Fibroblast of skin of back (primary cell): ENCODE measurements at regions not wholly inside any gene's neighbourhood (a gene's known extent, or its start where the extent isn't known, plus 50 kb on each side); places are given as distances from the start of the nearest gene placed in this dataset.
"Not testable (repeated sequence)": the region's sequence is repeated elsewhere in the genome, so short reads cannot be mapped to it uniquely, and the experiment has no call there.

ENCODE experiments used
- DNase-seq: peaks from one replicate; pipeline ENCODE4 v3.0.0-alpha.2; 2013

- not testable (repeated sequence) for DNase-seq
Observed at GRCh38 chr10:29363930-29364329, 75.1 kb downstream of the LYZL1 start.

DNA sequence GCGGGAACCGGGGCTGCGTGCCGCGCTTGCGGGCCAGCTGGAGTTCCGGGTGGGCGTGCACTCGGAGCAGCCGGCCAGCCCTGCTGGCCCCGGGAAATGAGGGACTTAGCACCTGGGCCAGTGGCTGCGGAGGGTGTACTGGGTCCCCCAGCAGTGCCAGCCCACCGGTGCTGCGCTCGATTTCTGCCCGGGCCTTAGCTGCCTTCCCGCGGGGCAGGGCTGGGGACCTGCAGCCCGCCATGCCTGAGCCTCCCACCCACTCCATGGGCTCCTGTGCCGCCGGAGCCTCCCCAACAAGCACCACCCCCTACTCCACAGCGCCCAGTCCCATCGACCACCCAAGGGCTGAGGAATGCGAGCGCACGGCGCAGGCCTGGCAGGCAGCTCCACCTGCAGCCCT is 77.3 kb downstream of the LYZL1 start:
- DNase-seq, result not testable (repeated sequence)

GRCh38 chr10:29369419-29369818 is 80.5 kb downstream of the LYZL1 start:
- no peak for DNase-seq

DNA sequence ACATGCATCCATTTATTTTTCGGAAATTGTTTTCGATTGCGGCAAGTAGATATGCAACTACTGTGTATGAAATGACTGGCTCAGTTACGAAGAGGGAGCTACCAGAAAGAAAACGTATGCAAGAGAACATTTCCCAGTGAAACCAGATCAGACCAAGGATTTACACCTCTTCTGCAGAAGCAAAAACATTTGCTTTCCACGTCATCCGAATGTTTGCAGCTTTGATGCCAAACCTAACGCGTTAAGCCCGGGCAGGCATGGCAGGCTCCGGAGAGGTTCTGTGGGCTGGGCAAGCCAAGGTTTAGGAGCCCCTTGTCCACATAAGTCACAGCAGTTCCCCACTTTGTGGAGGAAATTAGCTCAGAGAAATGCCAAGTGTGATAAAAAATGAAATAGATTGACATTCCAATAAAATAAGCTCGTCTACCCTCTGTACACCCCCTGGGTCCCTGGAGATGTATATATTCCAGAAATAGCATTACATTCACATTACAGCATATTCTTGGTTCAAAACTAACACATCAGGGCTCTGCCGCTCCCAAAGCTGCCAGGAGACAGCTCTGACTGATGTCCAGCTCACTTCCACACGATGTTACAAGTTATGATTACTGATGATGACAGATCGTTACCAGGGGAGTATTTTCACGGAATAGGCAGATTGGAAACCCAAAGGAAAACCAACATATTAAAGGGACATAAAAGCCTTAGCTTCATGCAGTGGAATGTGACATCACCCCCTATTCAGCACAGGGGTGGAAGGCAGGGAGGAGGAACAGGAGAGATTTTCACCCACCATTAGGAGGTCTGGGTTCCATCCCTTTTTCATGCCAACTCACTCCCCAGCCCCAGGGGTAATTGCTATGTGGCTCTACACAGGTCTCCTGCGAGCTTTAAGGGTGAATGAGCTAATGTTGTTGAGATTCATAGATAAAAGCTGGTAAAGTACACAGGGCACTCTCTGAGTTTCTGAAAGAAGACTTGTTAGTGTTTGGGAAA is 81.5 kb downstream of the LYZL1 start:
- peak; percentile 72 for DNase-seq

DNA sequence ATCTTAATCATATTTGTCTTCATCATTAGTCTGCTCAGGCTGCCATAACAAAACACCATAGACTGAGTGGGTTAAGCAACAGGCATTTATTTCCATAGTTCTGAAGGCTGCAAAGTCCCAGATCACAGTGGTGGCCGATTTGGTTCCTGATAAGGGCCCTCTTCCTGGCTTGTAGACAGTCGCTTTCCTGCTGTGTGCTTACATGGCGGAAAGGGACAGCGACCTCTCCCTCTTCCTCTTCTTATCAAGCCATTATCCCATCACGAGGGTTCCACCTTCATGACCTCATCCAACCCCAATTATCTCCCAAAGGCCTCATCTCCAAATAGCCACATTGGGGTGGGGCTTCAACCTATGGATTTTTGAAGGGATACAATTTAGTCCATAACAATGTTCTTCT is 84.0 kb downstream of the LYZL1 start:
- no peak for DNase-seq

- DNase-seq, result no peak
Observed at GRCh38 chr10:29374162-29374561, 85.3 kb downstream of the LYZL1 start.

DNA sequence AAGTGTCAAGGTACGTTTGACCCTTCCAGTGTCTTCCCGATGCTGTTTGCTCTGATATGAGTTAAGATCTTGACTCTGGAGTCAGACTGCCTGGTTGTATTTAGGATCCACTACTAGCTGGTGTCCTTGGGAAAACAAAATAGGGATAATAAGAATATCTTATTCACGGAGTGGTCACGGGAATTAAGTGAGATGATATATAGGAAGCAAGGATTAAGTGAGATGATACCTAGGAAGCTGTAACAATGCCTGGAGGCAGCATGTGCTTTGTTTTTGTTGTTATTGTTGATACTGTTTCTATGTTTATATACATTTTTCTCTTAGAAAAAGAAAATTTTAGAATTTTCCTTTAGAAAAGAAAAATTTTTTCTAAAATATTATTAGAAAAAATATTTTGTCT is 87.0 kb downstream of the LYZL1 start:
- DNase-seq, result no peak

DNA sequence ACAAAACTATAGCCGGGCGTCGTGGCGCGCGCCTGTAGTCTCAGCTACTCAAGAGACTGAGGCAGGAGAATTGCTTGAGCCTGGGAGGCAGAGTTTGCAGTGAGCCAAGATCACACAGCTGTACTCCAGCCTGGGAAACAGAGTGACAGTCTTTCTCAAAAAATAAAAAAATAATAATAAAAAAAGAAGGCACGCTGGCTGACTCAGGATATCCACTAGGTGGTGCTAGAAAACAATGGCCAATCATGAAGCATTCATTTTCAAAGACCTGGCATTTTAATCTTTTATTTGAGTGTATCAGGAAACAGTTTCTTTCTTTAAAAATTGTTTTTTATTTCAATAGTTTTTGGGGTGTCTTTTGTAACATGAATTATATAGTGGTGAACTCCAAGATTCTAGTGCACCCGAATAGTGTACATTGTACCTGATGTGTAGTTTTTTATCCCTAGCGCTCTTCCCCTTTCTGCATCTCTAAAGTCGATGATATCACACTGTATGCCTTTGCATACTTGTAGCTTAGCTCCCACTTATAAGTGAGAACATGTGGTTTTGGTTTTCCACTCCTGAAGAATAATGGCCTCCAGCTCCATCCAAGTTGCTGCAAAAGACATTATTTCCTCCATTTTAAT is 88.6 kb downstream of the LYZL1 start:
- DNase-seq, result peak; percentile 37

DNA sequence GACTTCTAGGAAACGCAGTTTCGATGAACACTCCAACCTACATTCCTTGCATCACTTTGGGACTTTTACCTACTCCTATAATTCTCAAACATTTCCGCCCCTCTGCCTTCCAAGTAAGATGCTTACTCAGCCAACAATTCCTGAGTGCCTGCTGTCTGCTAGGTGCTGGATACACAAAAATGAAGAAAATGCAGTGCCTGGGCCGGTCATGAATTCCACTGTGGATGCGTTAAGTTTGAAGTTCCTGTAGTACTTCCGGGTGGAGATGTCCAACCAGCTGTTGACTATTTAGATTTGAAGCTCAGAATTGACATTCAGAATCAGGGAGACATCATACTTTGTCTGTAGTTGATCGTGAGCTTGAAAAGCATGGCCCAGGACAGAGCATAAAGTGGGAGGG is 89.2 kb downstream of the LYZL1 start:
- DNase-seq, result no peak

DNA sequence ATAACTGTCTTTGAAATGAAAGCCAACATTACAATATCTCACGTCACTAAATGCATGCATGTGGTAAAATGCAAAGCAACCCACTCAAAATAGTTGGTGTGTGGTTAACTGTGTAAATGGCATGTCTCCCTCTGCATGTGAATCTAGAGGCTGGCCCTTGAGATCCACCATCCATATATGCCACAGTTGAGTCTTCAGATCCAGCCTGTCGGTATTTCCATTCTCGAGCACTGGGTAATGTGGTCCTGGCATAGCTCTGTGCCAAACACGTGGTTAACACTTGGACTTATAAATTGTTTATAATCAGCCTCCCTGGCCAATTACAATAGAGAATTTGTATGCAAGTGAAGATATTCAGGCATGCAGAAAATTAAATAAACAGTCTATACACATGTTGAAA is 90.3 kb downstream of the LYZL1 start:
- DNase-seq, result no peak

- not testable (repeated sequence) for DNase-seq
Observed at GRCh38 chr10:29379777-29380598, 91.1 kb downstream of the LYZL1 start.

DNA sequence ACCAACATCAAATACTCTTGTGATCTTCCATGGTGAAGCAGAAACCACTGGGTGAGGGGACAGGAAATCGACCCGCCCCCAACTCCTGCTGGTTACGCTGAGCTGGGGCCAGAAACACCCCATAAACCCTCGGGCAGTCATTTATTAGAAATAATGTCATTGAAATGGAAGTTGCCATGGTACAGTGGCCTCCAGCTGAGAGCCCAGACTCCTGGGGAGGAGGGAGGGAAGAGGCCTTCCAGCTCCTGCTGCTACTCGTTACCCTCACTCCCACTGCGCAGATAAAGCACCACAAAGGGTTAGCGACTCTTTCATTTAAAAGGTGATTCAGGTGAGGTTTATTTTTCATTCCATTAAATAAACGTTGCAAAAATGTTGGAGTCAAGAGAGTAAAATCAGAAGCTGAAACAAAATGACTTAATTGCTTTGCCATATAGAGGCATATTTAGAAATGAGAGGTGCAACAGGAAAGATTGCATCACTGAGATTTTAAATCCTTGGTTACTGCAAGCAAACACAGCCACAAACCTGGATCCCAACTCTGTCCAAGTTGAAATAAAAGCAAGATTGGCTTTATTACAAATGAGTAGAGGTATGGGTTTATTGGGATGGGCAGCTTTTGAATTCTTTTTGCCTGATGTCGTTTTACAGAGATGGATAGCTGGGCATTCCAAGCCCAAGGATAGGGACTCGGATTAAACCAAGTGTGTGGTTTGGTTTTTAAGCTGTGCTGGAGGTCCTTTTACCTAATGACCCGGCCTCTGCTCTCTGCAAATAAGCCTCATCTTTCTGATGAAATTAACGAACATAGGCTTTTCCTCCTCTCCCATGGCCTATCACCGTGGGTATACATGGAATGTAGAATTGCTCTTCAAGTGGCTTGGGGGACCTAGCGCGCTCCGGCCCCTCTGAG is 92.0 kb downstream of the LYZL1 start:
- DNase-seq, result peak; percentile 30

GRCh38 chr10:29386342-29386999 is 97.6 kb downstream of the LYZL1 start:
- DNase-seq, result peak; percentile 51

DNA sequence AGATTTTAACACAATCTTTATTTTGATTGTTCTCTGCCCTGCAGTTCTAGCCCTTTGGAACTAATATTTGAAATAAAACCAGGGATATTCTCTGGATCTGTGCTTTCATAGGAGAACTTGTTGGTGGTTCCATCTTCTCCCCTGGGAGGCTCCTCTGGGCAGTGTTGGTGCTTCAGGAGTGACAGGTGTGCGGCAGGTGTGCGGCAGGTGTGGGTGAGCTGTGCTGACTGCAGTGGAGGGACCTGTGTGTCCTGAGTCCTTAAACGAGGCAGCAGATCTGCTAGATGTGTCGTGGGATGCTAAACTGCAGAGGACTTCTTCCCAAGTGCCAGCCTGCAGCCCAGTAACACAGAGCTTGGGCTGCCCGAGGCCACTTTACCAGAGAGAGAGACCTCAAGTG is 98.4 kb downstream of the LYZL1 start:
- DNase-seq, result no peak

- not testable (repeated sequence) for DNase-seq
Observed at GRCh38 chr10:29388112-29388511, 99.2 kb downstream of the LYZL1 start.

DNA sequence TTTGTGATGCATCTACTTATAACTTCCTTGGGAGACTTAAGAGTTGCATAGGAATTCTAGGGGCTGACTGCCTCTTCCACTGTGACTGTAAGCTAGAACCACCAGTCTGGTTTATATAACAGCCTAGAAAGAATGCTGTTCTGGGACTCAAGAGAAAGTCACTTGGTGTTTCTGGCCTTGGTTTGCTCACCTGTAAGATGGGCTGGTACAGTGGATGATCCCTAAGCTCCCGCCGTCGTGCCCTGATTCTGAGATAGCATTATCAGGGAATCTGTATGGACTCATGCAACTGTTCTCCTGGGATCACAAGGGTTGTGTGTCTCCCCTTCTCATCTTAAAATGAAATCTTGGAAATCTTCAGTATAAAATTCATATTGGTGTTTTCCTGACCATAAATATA is 100.6 kb downstream of the LYZL1 start:
- no peak for DNase-seq

DNA sequence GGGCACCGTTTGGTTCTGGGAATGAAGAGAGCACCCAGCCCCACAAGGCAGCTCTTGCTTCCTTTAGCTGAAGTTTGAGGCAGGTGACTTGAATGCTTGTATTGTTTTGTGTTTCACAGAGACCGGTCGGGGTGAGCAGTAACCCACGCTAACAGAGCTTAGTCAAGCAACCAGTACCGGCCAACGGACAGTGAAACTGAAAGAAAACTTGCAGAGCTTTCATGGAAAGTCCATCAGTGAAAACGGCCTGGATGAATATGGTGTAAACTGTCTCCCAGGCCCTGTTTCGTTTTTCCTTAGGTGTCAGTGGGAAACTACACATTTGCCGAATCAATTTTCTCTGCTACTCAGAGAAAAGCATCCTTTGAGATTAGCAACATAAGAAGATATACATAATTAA is 101.1 kb downstream of the LYZL1 start:
- DNase-seq, result no peak

DNA sequence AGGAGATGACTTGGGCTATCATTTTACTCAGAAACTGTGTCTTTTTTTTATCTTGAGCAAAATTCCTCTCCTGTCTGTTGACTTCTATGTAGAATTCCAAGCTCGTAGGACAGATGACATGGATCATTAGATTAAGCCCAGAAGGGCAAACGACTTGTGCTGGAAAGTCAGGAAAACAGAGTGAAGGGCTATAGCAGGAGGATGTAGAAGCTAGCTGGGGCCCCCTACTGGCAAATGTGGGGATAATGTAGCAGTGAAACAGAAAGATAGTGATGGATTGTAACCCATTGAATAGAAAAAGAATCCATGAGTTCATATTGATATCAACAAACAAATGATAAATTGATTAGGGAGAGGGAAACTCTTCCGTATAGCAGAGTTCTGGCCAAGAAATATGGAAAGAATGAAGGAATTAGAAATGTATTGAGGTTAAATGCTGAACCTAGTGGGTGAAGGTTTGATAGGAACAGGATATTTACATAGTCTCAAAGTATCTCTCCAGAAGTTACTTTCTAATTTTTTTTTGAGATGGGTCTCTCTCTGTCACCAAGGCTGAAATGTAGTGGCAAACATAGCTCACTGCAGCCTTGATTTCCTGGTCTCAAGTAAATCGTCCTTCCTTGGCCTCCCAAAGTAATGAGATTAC is 103.6 kb downstream of the LYZL1 start:
- DNase-seq, result peak; percentile 49

DNA sequence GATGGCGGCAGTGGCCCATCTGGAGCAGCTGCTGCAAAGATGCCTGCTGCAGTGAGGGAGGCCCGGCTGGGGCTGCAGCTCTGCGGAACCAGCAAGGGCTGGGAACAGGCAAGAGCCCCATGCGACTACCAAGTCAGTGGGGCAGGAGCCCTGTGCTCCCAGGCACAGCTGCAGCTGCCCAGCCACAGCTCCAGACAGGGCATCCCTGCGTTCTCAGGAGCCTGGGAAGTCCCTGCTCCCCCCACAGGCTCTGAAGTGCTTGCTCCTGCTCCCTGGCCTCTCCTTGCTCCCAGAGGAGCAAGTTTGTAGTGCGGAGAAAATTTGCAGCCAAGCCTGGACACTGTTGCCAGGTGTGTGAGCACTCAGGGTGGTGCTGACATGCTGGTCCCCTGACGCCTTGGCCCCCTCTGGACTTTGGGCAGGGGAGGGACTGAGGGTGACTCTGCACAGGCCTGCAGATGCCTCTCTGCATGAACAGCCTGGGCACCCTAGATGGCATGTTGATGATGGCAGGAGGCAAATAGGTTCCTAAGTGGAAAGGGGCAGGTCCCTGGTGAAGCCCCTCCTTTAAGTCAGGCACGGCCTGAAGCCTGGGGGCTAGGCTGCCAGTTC is 105.6 kb downstream of the LYZL1 start:
- DNase-seq, result no peak

- DNase-seq, result no peak
Observed at GRCh38 chr10:29395409-29395808, 106.5 kb downstream of the LYZL1 start.
